ENCODE measurements at regions not wholly inside any gene's neighbourhood (a gene's known extent, or its start where the extent isn't known, plus 50 kb on each side); places are given as distances from the start of the nearest gene placed in this dataset.

DNA sequence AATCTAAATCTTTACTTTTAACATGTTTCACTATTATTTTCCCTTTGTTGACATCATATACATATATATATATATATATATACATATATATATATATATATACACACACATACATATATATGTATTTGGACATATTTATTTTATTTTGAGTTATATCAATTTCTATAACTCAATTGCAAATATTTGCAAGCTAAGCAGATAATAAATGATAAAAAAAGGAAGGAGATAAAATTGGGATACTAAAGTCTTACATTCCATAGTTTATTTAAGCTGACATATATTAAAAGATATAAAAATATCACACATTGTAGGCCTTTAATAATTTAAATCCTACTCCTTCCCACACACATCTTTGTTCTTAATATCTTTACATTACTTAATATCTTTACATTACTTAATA lies 372.2 kb downstream of the GRXCR1 start:
- H3K27me3 ChIP-seq: no peaks in the 10 kb centered on the region
- peaks cover 0 to 19% (median 2%) of the 10 kb centered on the region in 4 donors for H3K9me3 ChIP-seq
- H3K27ac ChIP-seq: no peak overlapping the region
- H3K36me3 ChIP-seq: no peaks in the 10 kb centered on the region
- TF ChIP-seq, protein P1, sequence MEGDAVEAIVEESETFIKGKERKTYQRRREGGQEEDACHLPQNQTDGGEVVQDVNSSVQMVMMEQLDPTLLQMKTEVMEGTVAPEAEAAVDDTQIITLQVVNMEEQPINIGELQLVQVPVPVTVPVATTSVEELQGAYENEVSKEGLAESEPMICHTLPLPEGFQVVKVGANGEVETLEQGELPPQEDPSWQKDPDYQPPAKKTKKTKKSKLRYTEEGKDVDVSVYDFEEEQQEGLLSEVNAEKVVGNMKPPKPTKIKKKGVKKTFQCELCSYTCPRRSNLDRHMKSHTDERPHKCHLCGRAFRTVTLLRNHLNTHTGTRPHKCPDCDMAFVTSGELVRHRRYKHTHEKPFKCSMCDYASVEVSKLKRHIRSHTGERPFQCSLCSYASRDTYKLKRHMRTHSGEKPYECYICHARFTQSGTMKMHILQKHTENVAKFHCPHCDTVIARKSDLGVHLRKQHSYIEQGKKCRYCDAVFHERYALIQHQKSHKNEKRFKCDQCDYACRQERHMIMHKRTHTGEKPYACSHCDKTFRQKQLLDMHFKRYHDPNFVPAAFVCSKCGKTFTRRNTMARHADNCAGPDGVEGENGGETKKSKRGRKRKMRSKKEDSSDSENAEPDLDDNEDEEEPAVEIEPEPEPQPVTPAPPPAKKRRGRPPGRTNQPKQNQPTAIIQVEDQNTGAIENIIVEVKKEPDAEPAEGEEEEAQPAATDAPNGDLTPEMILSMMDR (IDR thresholded peaks at IDR 0.05): no peak
- TF ChIP-seq EP300 (IDR thresholded peaks at IDR 0.05): no peak
- TF ChIP-seq POLR2A (IDR thresholded peaks at IDR 0.05): no peak
- no peaks in the 10 kb centered on the region for H3K4me1 ChIP-seq
- no peak overlapping the region for H3K4me3 ChIP-seq
- no peak for DNase-seq (ENCODE audit: low spot score in 2 of 2)

DNA sequence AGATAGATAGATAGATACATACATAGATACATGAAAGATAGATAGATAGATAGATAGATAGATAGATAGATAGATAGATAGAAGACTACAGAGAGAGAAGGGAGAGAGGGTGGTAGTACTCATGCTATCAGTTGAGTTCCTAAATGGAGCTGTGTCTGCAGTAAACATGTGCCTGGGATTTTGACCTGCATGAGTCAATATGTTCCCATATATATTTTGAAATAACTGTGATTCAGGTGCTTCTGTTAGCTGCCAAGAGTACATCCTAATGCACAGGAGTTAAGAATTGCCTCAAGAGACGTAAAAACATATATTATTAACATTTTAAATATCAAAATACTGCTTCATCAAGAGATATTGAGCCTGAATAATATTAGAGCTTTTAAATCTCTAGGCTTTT lies 379.4 kb downstream of the GRXCR1 start:
- TF ChIP-seq POLR2A (IDR thresholded peaks at IDR 0.05) (no peak), EP300 (IDR thresholded peaks at IDR 0.05) (no peak)
- TF ChIP-seq, protein P1 (IDR thresholded peaks at IDR 0.05): no peak

DNA sequence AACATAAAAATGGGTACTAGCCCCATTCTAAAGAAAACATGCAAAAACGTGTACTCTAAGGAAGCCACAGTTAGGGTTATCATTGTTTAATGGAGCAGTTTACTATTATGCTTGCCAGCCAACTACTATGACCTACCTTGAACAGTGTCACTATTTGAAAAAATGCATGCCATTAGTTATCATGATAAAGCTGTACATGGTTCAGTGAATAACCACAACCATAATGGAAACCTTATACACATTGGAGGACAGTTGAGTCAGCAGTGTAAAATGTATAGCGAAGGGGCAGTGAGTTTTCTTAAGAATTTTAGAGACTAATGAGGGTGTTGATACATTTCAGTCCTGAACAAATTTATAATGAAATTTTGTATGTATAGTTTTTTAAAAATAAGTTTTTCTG lies 381.9 kb downstream of the GRXCR1 start:
- Histone ChIP-seq H3K27me3 (no peaks in the 10 kb centered on the region), H3K36me3 (no peaks in the 10 kb centered on the region), H3K9me3 (no peaks in the 10 kb centered on the region), H3K4me3 (no peak overlapping the region), H3K4me1 (no peaks in the 10 kb centered on the region), H3K27ac (no peak overlapping the region)
- no peak for DNase-seq (ENCODE audit: low spot score in 2 of 2)
- 70 to 75% methylated on average over 2 of the region's 2 CpGs for WGBS, 2 donors
- no peak for TF ChIP-seq POLR2A (IDR thresholded peaks at IDR 0.05)
- TF ChIP-seq, protein P1 (IDR thresholded peaks at IDR 0.05): no peak
- TF ChIP-seq EP300 (IDR thresholded peaks at IDR 0.05): no peak

More for the DNA sequence above, 379.4 kb downstream of the GRXCR1 start:
- H3K27me3 ChIP-seq: no peaks in the 10 kb centered on the region
- H3K4me1 ChIP-seq: no peaks in the 10 kb centered on the region
- H3K36me3 ChIP-seq: no peaks in the 10 kb centered on the region
- H3K4me3 ChIP-seq: no peak overlapping the region
- 25 to 51% methylated on average over 1 of the region's 1 CpG for WGBS, 2 donors
- H3K9me3 ChIP-seq: no peaks in the 10 kb centered on the region
- DNase-seq (ENCODE audit: low spot score in 2 of 2): no peak
- no peak overlapping the region for H3K27ac ChIP-seq

DNA sequence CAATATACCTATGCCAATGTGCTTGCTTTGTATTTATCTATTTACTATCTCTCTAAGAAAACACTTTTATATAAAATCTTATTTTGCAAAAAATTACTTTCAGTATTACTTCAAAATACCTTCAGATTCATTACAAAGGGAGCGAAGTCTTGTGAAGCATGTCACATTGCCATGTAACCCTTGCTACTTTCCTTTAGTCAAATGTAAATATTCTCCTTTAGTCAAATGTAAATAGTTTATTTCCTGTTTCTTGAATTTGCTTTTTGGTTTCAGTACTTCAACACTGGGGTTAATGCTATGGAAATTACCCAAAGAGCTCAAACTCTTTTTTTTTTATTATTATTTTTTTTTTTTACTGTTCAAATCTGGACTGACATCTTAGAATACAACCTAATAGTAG lies 383.3 kb downstream of the GRXCR1 start:
- 87 to 93% methylated on average over 1 of the region's 1 CpG for WGBS, 2 donors
- DNase-seq (ENCODE audit: low spot score in 2 of 2): no peak
- no peak overlapping the region for H3K4me3 ChIP-seq
- no peak overlapping the region for H3K27ac ChIP-seq
- TF ChIP-seq POLR2A (IDR thresholded peaks at IDR 0.05) (no peak), EP300 (IDR thresholded peaks at IDR 0.05) (no peak)
- TF ChIP-seq, protein P1 (IDR thresholded peaks at IDR 0.05): no peak
- no peaks in the 10 kb centered on the region for H3K4me1 ChIP-seq
- no peaks in the 10 kb centered on the region for H3K27me3 ChIP-seq
- H3K36me3 ChIP-seq: no peaks in the 10 kb centered on the region
- H3K9me3 ChIP-seq: no peaks in the 10 kb centered on the region

DNA sequence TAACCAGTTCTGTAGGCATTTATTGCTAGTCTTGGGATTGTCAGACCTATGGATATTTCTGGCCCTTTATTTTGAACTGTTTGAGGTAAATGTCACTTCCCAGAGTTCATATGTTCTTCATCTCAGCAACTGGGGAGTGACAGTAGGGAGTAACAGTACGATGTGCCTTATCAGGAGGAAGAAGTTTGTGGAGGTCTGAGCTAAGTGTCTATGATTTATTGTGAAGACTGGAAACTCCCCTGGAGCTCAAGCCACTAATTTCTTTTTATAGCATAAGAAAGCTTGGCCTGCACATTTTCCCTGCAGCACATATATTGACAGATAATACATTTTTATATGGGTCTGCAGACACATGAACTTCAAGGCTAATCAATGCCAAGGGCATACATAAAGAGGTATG lies 383.8 kb downstream of the GRXCR1 start:
- Histone ChIP-seq H3K27me3 (no peaks in the 10 kb centered on the region), H3K36me3 (no peaks in the 10 kb centered on the region), H3K4me3 (no peak overlapping the region), H3K9me3 (no peaks in the 10 kb centered on the region), H3K4me1 (no peaks in the 10 kb centered on the region), H3K27ac (no peak overlapping the region)
- WGBS, 2 donors: 41 to 50% methylated on average over 1 of the region's 1 CpG
- no peak for TF ChIP-seq POLR2A (IDR thresholded peaks at IDR 0.05)
- TF ChIP-seq EP300 (IDR thresholded peaks at IDR 0.05): no peak
- TF ChIP-seq, protein P1 (IDR thresholded peaks at IDR 0.05): no peak
- DNase-seq (ENCODE audit: low spot score in 2 of 2): no peak
